ENCODE measurements at regions not wholly inside any gene's neighbourhood (a gene's known extent, or its start where the extent isn't known, plus 50 kb on each side); places are given as distances from the start of the nearest gene placed in this dataset.

GRCh38 chr7:33720870-33721269, 184.5 kb upstream of the BMPER start:
- TF ChIP-seq EZH2 (IDR thresholded peaks at IDR 0.05; ENCODE audit: low read length): no peak
- TF ChIP-seq, protein P1, sequence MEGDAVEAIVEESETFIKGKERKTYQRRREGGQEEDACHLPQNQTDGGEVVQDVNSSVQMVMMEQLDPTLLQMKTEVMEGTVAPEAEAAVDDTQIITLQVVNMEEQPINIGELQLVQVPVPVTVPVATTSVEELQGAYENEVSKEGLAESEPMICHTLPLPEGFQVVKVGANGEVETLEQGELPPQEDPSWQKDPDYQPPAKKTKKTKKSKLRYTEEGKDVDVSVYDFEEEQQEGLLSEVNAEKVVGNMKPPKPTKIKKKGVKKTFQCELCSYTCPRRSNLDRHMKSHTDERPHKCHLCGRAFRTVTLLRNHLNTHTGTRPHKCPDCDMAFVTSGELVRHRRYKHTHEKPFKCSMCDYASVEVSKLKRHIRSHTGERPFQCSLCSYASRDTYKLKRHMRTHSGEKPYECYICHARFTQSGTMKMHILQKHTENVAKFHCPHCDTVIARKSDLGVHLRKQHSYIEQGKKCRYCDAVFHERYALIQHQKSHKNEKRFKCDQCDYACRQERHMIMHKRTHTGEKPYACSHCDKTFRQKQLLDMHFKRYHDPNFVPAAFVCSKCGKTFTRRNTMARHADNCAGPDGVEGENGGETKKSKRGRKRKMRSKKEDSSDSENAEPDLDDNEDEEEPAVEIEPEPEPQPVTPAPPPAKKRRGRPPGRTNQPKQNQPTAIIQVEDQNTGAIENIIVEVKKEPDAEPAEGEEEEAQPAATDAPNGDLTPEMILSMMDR (optimal IDR thresholded peaks at IDR 0.05 in 1 of 3, IDR thresholded peaks at IDR 0.05 in 1 of 3, conservative IDR thresholded peaks at IDR 0.05 in 1 of 3; ENCODE audit: extremely low read depth in 1 of 3, insufficient read depth in 2 of 3, low read length in 3 of 3): no peak

Data from keratinocyte (primary cell).